Kidney (tissue), 13 donors: ENCODE measurements at regions not wholly inside any gene's neighbourhood (a gene's known extent, or its start where the extent isn't known, plus 50 kb on each side); places are given as distances from the start of the nearest gene placed in this dataset.

Experiments
- DNase-seq, 5 donors: peaks; one replicate each; pipeline ENCODE4 v3.0.0-alpha.2; 2013 to 2020
- FAIRE-seq: peaks from 2 replicates; lab custom pipeline; 2012; peaks lifted over from hg19 to GRCh38; lab: Jason Lieb, UNC
- H3K27ac ChIP-seq, 2 donors: one replicate each; pipeline ENCODE4 v1.7.0; 2013; ENCODE audit warnings: low read depth in 2 of 2, low read length in 2 of 2, inconsistent platforms in 1 of 2
- H3K27me3 ChIP-seq: one replicate; pipeline ENCODE4 v1.7.1; 2013; ENCODE audit warnings: low read length, inconsistent platforms; ENCODE audit not compliant: control insufficient read depth, insufficient read depth
- H3K36me3 ChIP-seq, 3 donors: one replicate each; pipeline versions ENCODE4 v1.7.0 to v1.7.1; 2013; ENCODE audit warnings: low read length in 3 of 3, control low read depth in 1 of 3, inconsistent platforms in 1 of 3; ENCODE audit not compliant: insufficient read depth in 3 of 3, control insufficient read depth in 2 of 3
- H3K4me1 ChIP-seq, 3 donors: one replicate each; pipeline versions ENCODE4 v1.7.0 to v1.7.1; 2013; ENCODE audit warnings: low read length in 3 of 3, inconsistent platforms in 1 of 3, low read depth in 1 of 3; ENCODE audit not compliant: control insufficient read depth in 2 of 3, insufficient read depth in 2 of 3
- H3K4me3 ChIP-seq, 3 donors: one replicate each; pipeline versions ENCODE4 v1.7.0 to v1.8.1; 2013; ENCODE audit warnings: low read length in 3 of 3, control low read depth in 1 of 3, inconsistent platforms in 1 of 3
- H3K9ac ChIP-seq, 3 donors: one replicate each; pipeline versions ENCODE4 v1.7.0 to v1.7.1; 2013; ENCODE audit warnings: low read length in 3 of 3, control low read depth in 1 of 3, inconsistent platforms in 1 of 3
- H3K9me3 ChIP-seq, 3 donors: one replicate each; pipeline versions ENCODE4 v1.7.0 to v1.7.1; 2013; ENCODE audit warnings: low read length in 3 of 3, control low read depth in 1 of 3, inconsistent platforms in 1 of 3; ENCODE audit not compliant: control insufficient read depth in 2 of 3, insufficient read depth in 1 of 3
- intact Hi-C: fragments of 100-400 bp; cut with DNase I; formaldehyde crosslinking; loops from one replicate; pipeline ENCODE4 v1.11.1; 2022
- TF ChIP-seq, protein P1 (sequence below): IDR thresholded peaks from 3 replicates; pipeline ENCODE4 v1.5.1; 2012; ENCODE audit warnings: mild to moderate bottlenecking, moderate library complexity, borderline replicate concordance; ENCODE audit not compliant: insufficient read depth; ENCODE audit errors: extremely low read depth
- donor health status: control.
- donor health status: control.
- donor health status: control.
- donor health status: control.
- donor health status: control.
- donor health status: DM: yes; HTN: yes; CAD: no.
- donor health status: Normal renal cell carcinoma (clear cell type).

DNA sequence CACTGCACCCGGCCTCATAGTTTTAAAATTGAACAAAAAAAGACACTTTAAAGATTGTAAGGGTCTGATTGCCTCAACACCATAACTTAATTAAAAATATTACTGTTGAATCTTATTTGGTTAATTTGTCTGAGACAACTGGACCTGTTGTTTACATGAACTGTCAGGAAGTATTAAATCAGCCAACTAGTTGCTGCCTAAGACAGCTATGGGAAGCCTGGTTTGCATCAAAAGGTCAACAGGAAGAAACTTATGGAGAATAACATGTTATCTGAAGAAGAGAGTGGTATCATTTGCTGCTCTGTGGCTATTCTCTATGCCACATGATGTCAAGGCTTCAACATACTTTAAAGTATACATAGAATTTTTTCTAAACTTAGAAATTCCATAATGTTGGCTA, 853.5 kb upstream of the ADAMTS5 start:
- TF ChIP-seq, protein P1, sequence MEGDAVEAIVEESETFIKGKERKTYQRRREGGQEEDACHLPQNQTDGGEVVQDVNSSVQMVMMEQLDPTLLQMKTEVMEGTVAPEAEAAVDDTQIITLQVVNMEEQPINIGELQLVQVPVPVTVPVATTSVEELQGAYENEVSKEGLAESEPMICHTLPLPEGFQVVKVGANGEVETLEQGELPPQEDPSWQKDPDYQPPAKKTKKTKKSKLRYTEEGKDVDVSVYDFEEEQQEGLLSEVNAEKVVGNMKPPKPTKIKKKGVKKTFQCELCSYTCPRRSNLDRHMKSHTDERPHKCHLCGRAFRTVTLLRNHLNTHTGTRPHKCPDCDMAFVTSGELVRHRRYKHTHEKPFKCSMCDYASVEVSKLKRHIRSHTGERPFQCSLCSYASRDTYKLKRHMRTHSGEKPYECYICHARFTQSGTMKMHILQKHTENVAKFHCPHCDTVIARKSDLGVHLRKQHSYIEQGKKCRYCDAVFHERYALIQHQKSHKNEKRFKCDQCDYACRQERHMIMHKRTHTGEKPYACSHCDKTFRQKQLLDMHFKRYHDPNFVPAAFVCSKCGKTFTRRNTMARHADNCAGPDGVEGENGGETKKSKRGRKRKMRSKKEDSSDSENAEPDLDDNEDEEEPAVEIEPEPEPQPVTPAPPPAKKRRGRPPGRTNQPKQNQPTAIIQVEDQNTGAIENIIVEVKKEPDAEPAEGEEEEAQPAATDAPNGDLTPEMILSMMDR = no peak
- H3K36me3 ChIP-seq = no peaks in the 10 kb centered on the region
- FAIRE-seq (no peak), DNase-seq (peak in 1 of 5 donors; percentile 41)
- no peak overlapping the region for H3K27ac ChIP-seq
- no peaks in the 10 kb centered on the region for H3K27me3 ChIP-seq
- intact Hi-C loops = no loop called here
- H3K4me3 ChIP-seq = no peak overlapping the region
- no peak overlapping the region for H3K9ac ChIP-seq
- H3K9me3 ChIP-seq = no peaks in the 10 kb centered on the region
- H3K4me1 ChIP-seq = no peaks in the 10 kb centered on the region

DNA sequence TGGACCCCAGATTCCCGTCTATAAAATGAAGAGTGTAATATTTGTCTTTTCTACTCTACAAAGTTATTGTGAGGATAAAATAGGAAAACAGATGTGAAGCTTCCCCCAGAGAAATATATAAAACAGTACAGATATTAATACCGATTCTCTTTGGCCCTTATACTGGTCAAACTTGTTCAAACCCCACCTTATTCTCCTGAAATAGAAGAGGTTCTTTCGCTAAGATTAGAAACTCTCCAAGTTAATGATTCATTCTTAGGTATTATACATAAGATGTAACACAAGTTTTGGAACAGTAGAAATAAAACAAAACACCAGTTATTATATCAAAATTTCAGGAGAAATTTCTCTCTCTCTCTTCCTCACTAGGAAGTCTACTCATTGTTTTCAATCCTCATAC, 852.4 kb upstream of the ADAMTS5 start:
- H3K4me3 ChIP-seq = no peak overlapping the region
- intact Hi-C loops = no loop called here
- H3K27ac ChIP-seq = no peak overlapping the region

DNA sequence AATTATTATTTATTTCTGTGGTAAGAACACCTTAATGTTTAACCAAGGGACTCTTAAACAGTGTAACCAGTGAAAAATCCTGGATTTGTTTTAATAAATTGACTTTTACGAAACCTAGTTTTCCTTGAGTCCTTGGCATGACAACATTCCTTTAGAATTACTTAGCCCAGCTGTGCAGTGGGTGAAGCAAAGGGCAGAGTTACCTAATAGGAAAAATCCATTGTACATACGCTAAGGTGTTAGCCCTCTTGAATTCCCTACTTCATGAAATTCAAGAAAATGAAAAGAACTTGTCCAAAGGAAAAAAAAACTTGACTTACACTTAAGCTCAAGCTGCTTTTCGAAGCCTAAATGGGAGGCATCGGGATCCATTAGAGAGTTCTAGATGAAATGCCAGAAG, 852.0 kb upstream of the ADAMTS5 start:
- no peaks in the 10 kb centered on the region for H3K9me3 ChIP-seq
- no peak overlapping the region for H3K9ac ChIP-seq
- TF ChIP-seq, protein P1 = no peak
- H3K36me3 ChIP-seq = no peaks in the 10 kb centered on the region
- no peaks in the 10 kb centered on the region for H3K27me3 ChIP-seq
- no peak overlapping the region for H3K4me3 ChIP-seq
- DNase-seq (peak in 2 of 5 donors; percentile 30 to 54), FAIRE-seq (no peak)
- H3K4me1 ChIP-seq = no peaks in the 10 kb centered on the region
- intact Hi-C loops = no loop called here
- H3K27ac ChIP-seq = no peak overlapping the region

More for the DNA sequence above, 852.4 kb upstream of the ADAMTS5 start:
- TF ChIP-seq, protein P1 = no peak
- Histone ChIP-seq H3K4me1 (no peaks in the 10 kb centered on the region), H3K36me3 (no peaks in the 10 kb centered on the region), H3K9me3 (no peaks in the 10 kb centered on the region), H3K27me3 (no peaks in the 10 kb centered on the region), H3K9ac (no peak overlapping the region)
- FAIRE-seq = no peak
- DNase-seq = no peak
